ENCODE measurements at regions not wholly inside any gene's neighbourhood (a gene's known extent, or its start where the extent isn't known, plus 50 kb on each side); places are given as distances from the start of the nearest gene placed in this dataset.

DNA sequence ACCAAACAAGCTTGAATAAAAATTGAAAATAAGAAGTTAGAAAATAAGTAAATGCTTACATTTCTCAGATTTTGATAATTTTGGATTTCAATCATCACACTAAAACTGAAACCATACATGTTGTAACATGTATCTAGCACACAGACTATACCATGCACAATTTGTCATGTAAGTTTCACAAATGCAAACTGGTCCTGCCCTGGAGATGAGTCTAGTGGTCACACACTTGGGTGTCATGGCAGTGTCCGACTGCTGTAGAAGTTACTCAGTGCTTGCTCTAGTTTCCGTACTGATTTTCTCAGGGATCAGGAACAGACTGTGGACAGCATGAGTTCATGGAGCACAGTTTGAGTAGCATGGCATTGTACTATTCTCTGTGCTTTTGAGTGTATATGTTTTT is 182.9 kb upstream of the RMP24 start:
- TF ChIP-seq, protein P1, sequence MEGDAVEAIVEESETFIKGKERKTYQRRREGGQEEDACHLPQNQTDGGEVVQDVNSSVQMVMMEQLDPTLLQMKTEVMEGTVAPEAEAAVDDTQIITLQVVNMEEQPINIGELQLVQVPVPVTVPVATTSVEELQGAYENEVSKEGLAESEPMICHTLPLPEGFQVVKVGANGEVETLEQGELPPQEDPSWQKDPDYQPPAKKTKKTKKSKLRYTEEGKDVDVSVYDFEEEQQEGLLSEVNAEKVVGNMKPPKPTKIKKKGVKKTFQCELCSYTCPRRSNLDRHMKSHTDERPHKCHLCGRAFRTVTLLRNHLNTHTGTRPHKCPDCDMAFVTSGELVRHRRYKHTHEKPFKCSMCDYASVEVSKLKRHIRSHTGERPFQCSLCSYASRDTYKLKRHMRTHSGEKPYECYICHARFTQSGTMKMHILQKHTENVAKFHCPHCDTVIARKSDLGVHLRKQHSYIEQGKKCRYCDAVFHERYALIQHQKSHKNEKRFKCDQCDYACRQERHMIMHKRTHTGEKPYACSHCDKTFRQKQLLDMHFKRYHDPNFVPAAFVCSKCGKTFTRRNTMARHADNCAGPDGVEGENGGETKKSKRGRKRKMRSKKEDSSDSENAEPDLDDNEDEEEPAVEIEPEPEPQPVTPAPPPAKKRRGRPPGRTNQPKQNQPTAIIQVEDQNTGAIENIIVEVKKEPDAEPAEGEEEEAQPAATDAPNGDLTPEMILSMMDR (IDR thresholded peaks at IDR 0.05 in 2 of 3, conservative IDR thresholded peaks at IDR 0.05 in 1 of 3; ENCODE audit: control insufficient read depth in 2 of 3, extremely low read depth in 1 of 3, insufficient read depth in 1 of 3, low read depth in 3 of 3, low read length in 3 of 3) = no peak
- TF ChIP-seq RAD21 (IDR thresholded peaks at IDR 0.05; ENCODE audit: insufficient read depth, low read depth, low read length) (no peak), POLR2A (IDR thresholded peaks at IDR 0.05; ENCODE audit: low read depth, low read length) (no peak), POLR2AphosphoS5 (IDR thresholded peaks at IDR 0.05; ENCODE audit: low read length) (no peak), YY1 (IDR thresholded peaks at IDR 0.05; ENCODE audit: low read depth, low read length) (no peak), ZNF274 (IDR thresholded peaks at IDR 0.05; ENCODE audit: insufficient read depth, insufficient read length) (no peak), ZZZ3 (IDR thresholded peaks at IDR 0.05; ENCODE audit: control insufficient read depth, insufficient read length, low read depth) (no peak), BACH1 (IDR thresholded peaks at IDR 0.05; ENCODE audit: borderline replicate concordance) (no peak), EZH2 (IDR thresholded peaks at IDR 0.05; ENCODE audit: borderline replicate concordance, control insufficient read depth, low read depth, low read length) (no peak)
- TF ChIP-seq, protein P2, sequence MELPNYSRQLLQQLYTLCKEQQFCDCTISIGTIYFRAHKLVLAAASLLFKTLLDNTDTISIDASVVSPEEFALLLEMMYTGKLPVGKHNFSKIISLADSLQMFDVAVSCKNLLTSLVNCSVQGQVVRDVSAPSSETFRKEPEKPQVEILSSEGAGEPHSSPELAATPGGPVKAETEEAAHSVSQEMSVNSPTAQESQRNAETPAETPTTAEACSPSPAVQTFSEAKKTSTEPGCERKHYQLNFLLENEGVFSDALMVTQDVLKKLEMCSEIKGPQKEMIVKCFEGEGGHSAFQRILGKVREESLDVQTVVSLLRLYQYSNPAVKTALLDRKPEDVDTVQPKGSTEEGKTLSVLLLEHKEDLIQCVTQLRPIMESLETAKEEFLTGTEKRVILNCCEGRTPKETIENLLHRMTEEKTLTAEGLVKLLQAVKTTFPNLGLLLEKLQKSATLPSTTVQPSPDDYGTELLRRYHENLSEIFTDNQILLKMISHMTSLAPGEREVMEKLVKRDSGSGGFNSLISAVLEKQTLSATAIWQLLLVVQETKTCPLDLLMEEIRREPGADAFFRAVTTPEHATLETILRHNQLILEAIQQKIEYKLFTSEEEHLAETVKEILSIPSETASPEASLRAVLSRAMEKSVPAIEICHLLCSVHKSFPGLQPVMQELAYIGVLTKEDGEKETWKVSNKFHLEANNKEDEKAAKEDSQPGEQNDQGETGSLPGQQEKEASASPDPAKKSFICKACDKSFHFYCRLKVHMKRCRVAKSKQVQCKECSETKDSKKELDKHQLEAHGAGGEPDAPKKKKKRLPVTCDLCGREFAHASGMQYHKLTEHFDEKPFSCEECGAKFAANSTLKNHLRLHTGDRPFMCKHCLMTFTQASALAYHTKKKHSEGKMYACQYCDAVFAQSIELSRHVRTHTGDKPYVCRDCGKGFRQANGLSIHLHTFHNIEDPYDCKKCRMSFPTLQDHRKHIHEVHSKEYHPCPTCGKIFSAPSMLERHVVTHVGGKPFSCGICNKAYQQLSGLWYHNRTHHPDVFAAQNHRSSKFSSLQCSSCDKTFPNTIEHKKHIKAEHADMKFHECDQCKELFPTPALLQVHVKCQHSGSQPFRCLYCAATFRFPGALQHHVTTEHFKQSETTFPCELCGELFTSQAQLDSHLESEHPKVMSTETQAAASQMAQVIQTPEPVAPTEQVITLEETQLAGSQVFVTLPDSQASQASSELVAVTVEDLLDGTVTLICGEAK (IDR thresholded peaks at IDR 0.05; ENCODE audit: borderline replicate concordance) = no peak
- TF ChIP-seq, protein P3, sequence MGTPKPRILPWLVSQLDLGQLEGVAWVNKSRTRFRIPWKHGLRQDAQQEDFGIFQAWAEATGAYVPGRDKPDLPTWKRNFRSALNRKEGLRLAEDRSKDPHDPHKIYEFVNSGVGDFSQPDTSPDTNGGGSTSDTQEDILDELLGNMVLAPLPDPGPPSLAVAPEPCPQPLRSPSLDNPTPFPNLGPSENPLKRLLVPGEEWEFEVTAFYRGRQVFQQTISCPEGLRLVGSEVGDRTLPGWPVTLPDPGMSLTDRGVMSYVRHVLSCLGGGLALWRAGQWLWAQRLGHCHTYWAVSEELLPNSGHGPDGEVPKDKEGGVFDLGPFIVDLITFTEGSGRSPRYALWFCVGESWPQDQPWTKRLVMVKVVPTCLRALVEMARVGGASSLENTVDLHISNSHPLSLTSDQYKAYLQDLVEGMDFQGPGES (IDR thresholded peaks at IDR 0.05) = no peak
- TF ChIP-seq, protein P4, sequence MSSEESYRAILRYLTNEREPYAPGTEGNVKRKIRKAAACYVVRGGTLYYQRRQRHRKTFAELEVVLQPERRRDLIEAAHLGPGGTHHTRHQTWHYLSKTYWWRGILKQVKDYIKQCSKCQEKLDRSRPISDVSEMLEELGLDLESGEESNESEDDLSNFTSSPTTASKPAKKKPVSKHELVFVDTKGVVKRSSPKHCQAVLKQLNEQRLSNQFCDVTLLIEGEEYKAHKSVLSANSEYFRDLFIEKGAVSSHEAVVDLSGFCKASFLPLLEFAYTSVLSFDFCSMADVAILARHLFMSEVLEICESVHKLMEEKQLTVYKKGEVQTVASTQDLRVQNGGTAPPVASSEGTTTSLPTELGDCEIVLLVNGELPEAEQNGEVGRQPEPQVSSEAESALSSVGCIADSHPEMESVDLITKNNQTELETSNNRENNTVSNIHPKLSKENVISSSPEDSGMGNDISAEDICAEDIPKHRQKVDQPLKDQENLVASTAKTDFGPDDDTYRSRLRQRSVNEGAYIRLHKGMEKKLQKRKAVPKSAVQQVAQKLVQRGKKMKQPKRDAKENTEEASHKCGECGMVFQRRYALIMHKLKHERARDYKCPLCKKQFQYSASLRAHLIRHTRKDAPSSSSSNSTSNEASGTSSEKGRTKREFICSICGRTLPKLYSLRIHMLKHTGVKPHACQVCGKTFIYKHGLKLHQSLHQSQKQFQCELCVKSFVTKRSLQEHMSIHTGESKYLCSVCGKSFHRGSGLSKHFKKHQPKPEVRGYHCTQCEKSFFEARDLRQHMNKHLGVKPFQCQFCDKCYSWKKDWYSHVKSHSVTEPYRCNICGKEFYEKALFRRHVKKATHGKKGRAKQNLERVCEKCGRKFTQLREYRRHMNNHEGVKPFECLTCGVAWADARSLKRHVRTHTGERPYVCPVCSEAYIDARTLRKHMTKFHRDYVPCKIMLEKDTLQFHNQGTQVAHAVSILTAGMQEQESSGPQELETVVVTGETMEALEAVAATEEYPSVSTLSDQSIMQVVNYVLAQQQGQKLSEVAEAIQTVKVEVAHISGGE (CRISPR knock-in tag; IDR thresholded peaks at IDR 0.05) = no peak
- TF ChIP-seq, protein P5, sequence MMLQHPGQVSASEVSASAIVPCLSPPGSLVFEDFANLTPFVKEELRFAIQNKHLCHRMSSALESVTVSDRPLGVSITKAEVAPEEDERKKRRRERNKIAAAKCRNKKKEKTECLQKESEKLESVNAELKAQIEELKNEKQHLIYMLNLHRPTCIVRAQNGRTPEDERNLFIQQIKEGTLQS (IDR thresholded peaks at IDR 0.05; ENCODE audit: borderline replicate concordance, extremely low read depth, low read depth, low read length) = no peak
